K562 (cell line): ENCODE measurements at regions not wholly inside any gene's neighbourhood (a gene's known extent, or its start where the extent isn't known, plus 50 kb on each side); places are given as distances from the start of the nearest gene placed in this dataset.

Experiments
- ATAC-seq: fragments of 200-7000 bp; cut with Tn5 transposase; 3 replicates; pipeline ENCODE4 v1.9.1; 2020; ENCODE audit warnings: moderate library complexity
- BruUV-seq: library from RNA; stranded (reverse); fragments of 400-500 nt; replicated peaks from 2 replicates; lab custom pipeline; 2021; lab: Mats Ljungman, UMichigan
- CTCF ChIA-PET: fragments of 300-600 bp; formaldehyde crosslinking; extraction: SDS; loops from one replicate; lab custom pipeline; 2021; ENCODE audit warnings: low intra/inter-chr PET ratio; lab: Yijun Ruan, JAX
- POLR2A ChIA-PET: fragments of 300-600, 350-650 bp; sonication (Branson Sonifier 250); formaldehyde crosslinking; extraction: SDS; loops from one replicate; lab custom pipeline; 2021; ENCODE audit warnings: antibody characterized with exemption, inconsistent platforms; lab: Yijun Ruan, JAX
- DNase-seq, 4 experiments: peaks; one replicate each; pipeline versions ENCODE4 v3.0.0 to v3.0.0-alpha.2; 2011 to 2018; ENCODE audit warnings: low spot score in 3 of 4, mixed read lengths in 3 of 4; ENCODE audit errors: extremely low read depth in 1 of 4
- FAIRE-seq: peaks from 2 replicates; lab custom pipeline; 2011; peaks lifted over from hg19 to GRCh38; lab: Jason Lieb, UNC
- H2AFZ ChIP-seq: 2 replicates; pipeline ENCODE4 v1.6.0; 2011; ENCODE audit warnings: low read depth, low read length, control low read depth, inconsistent platforms
- H3K27ac ChIP-seq: fragments of 200-600 bp; 3 replicates; pipeline ENCODE4 v1.8.0; 2011; ENCODE audit warnings: low read depth, mild to moderate bottlenecking, control low read depth, inconsistent platforms, low read length, moderate library complexity, mixed read lengths; ENCODE audit errors: extremely low read depth
- H3K27me3 ChIP-seq, 2 experiments: fragments of 300-600 bp in 1 of 2; 2 replicates in 1 of 2; 3 replicates in 1 of 2; pipeline versions ENCODE4 v1.6.0 to v1.8.0; 2011; ENCODE audit warnings: inconsistent platforms in 2 of 2, low read length in 2 of 2, mild to moderate bottlenecking in 1 of 2, mixed read lengths in 1 of 2, moderate library complexity in 1 of 2; ENCODE audit not compliant: control insufficient read depth in 2 of 2, insufficient read depth in 2 of 2
- H3K36me3 ChIP-seq: fragments of 300-600 bp; 3 replicates; pipeline ENCODE4 v1.8.0; 2011; ENCODE audit warnings: mild to moderate bottlenecking, low read length, inconsistent platforms; ENCODE audit not compliant: control insufficient read depth, insufficient read depth
- H3K4me1 ChIP-seq, 2 experiments: fragments of 200-600 bp in 1 of 2; replicated peaks in 1 of 2; 2 replicates in 1 of 2; 3 replicates in 1 of 2; pipeline versions ENCODE4 v1.5.1 to v1.8.0; 2011; ENCODE audit warnings: inconsistent platforms in 2 of 2, low read length in 2 of 2, mild to moderate bottlenecking in 1 of 2, mixed read lengths in 1 of 2, moderate library complexity in 1 of 2; ENCODE audit not compliant: control insufficient read depth in 2 of 2, insufficient read depth in 2 of 2
- H3K4me2 ChIP-seq: 2 replicates; pipeline ENCODE4 v1.6.1; 2011; ENCODE audit warnings: low read length, control low read depth, inconsistent platforms, mixed read lengths; ENCODE audit not compliant: insufficient read depth
- H3K4me3 ChIP-seq: fragments of 200-600 bp; sonication (generic), shearing (Covaris generic); 2 replicates; pipeline ENCODE4 v1.5.1; 2016; ENCODE audit warnings: control low read depth, inconsistent platforms
- H3K79me2 ChIP-seq: fragments of 200-600 bp; 3 replicates; pipeline ENCODE4 v1.8.0; 2011; ENCODE audit warnings: low read length, inconsistent platforms; ENCODE audit not compliant: control insufficient read depth, insufficient read depth
- H3K9ac ChIP-seq, 2 experiments: 2 replicates each; pipeline versions ENCODE4 v1.6.0 to v1.6.1; 2011; ENCODE audit warnings: low read depth in 2 of 2, low read length in 2 of 2, control low read depth in 1 of 2, inconsistent platforms in 1 of 2, mild to moderate bottlenecking in 1 of 2, mixed read lengths in 1 of 2; ENCODE audit not compliant: insufficient read depth in 1 of 2
- H3K9me1 ChIP-seq: one replicate; pipeline ENCODE4 v1.6.0; 2011; ENCODE audit warnings: inconsistent platforms, mild to moderate bottlenecking, low read length, moderate library complexity; ENCODE audit not compliant: control insufficient read depth, insufficient read depth
- H3K9me3 ChIP-seq: replicated peaks from 2 replicates; pipeline ENCODE4 v1.5.1; 2011; ENCODE audit warnings: low read depth, low read length, inconsistent platforms; ENCODE audit not compliant: control insufficient read depth, insufficient read depth
- H4K20me1 ChIP-seq: replicated peaks from 2 replicates; pipeline ENCODE4 v1.6.1; 2011; ENCODE audit warnings: low read length, inconsistent platforms, mixed read lengths; ENCODE audit not compliant: control insufficient read depth, insufficient read depth
- HLTF ChIP-seq: fragments of 450-650 bp; IDR thresholded peaks from 2 replicates; pipeline ENCODE4 v1.6.1; 2016
- MECOM ChIP-seq: fragments of 250-450 bp; sonication (Bioruptor Pico); IDR thresholded peaks from 2 replicates; pipeline ENCODE4 v1.8.0; 2022; ENCODE audit warnings: inconsistent platforms
- MYBL2 ChIP-seq, 2 experiments: fragments of 450-650 bp in 1 of 2; sonication (generic) in 1 of 2; formaldehyde crosslinking in 1 of 2; IDR thresholded peaks; 2 replicates each; pipeline versions ENCODE4 v1.6.1 to v1.8.1; 2017 to 2022; ENCODE audit warnings: borderline replicate concordance in 1 of 2, inconsistent platforms in 1 of 2, low read depth in 1 of 2, mild to moderate bottlenecking in 1 of 2, missing genetic modification reagents in 1 of 2, moderate library complexity in 1 of 2
- RBM34 ChIP-seq: fragments of 200-400 bp; formaldehyde crosslinking; IDR thresholded peaks from 2 replicates; pipeline ENCODE4 v1.6.1; 2018; ENCODE audit warnings: low read length, borderline replicate concordance; ENCODE audit not compliant: insufficient read depth
- SIN3A ChIP-seq, 2 experiments: fragments of 150-350 bp in 1 of 2; IDR thresholded peaks; 2 replicates each; pipeline ENCODE4 v1.6.1; 2011 to 2016; ENCODE audit warnings: borderline replicate concordance in 2 of 2, low read depth in 2 of 2, low read length in 2 of 2, mild to moderate bottlenecking in 2 of 2, moderate library complexity in 2 of 2; ENCODE audit not compliant: control insufficient read depth in 1 of 2
- SLC30A9 ChIP-seq: fragments of 250-450 bp; sonication (Bioruptor Pico); IDR thresholded peaks from 2 replicates; pipeline ENCODE4 v1.8.0; 2022; ENCODE audit warnings: mild to moderate bottlenecking, moderate library complexity
- TEAD1 ChIP-seq, 2 experiments: fragments of 450-650 bp in 1 of 2; sonication (generic) in 1 of 2; formaldehyde crosslinking; IDR thresholded peaks; 2 replicates each; pipeline versions ENCODE4 v1.4.0 to v1.8.0; 2020 to 2022; ENCODE audit warnings: mild to moderate bottlenecking in 2 of 2, missing genetic modification reagents in 1 of 2
- WHSC1 ChIP-seq: IDR thresholded peaks from one replicate; pipeline ENCODE4 v1.6.1; 2012; ENCODE audit warnings: low read length, control low read depth, inconsistent platforms
- ZBTB1 ChIP-seq: sonication (generic); formaldehyde crosslinking; IDR thresholded peaks from 2 replicates; pipeline ENCODE4 v1.8.1; 2023; ENCODE audit warnings: missing genetic modification reagents, low read depth, mild to moderate bottlenecking, borderline replicate concordance
- ZBTB17 ChIP-seq: fragments of 450-650 bp; formaldehyde crosslinking; IDR thresholded peaks from 2 replicates; pipeline ENCODE4 v1.4.0; 2020; ENCODE audit warnings: mild to moderate bottlenecking
- WGBS: fragments of 100-300 bp; shearing (Covaris generic); methylation state at CpG from one replicate; pipeline ENCODE4 v1.1.6; 2016; ENCODE audit warnings: low coverage, mixed read lengths; ENCODE audit not compliant: insufficient coverage; ENCODE audit errors: missing lambda C conversion rate; 5-methylcytosine and 5-hydroxymethylcytosine counted together
- in situ Hi-C: fragments of 300-500 bp; cut with MboI; formaldehyde crosslinking; loops from 4 replicates; pipeline ENCODE4 v1.15.0; 2018; ENCODE audit warnings: inconsistent platforms, mixed read lengths
- intact Hi-C: fragments of 100-400 bp; cut with micrococcal nuclease; formaldehyde crosslinking; loops from 2 replicates; pipeline ENCODE4 v1.14.2; 2022
- TF ChIP-seq, protein P1 (sequence below): sonication (generic); formaldehyde crosslinking; IDR thresholded peaks from 2 replicates; pipeline ENCODE4 v1.8.0; 2022; ENCODE audit warnings: mild to moderate bottlenecking, missing genetic modification reagents

GRCh38 chr2:116098049-116098448, 1655.6 kb downstream of the DPP10 start:
- H3K27ac ChIP-seq = no peak overlapping the region
- no peaks in the 10 kb centered on the region for H4K20me1 ChIP-seq
- H3K9ac ChIP-seq = no peak overlapping the region
- no peaks in the 10 kb centered on the region for H3K79me2 ChIP-seq
- ATAC-seq (no peak), FAIRE-seq (no peak), DNase-seq (no peak)
- no peaks in the 10 kb centered on the region for H3K4me1 ChIP-seq
- H2AFZ ChIP-seq = no peak overlapping the region
- intact Hi-C loops = no loop called here
- in situ Hi-C loops = no loop called here
- CTCF ChIA-PET = no interaction called here
- H3K27me3 ChIP-seq = no peaks in the 10 kb centered on the region
- POLR2A ChIA-PET = no interaction called here
- H3K9me1 ChIP-seq = no peaks in the 10 kb centered on the region
- WGBS = 0% methylated on average over 5 of the region's 5 CpGs
- no peaks in the 10 kb centered on the region for H3K36me3 ChIP-seq
- H3K4me3 ChIP-seq = no peak overlapping the region
- no TSS peak for BruUV-seq
- TF ChIP-seq, protein P1, sequence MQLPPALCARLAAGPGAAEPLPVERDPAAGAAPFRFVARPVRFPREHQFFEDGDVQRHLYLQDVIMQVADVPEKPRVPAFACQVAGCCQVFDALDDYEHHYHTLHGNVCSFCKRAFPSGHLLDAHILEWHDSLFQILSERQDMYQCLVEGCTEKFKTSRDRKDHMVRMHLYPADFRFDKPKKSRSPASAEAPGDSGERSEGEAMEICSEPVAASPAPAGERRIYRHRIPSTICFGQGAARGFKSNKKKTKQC = no peak
- TF ChIP-seq TEAD1 (CRISPR knock-in tag; IDR thresholded peaks at IDR 0.05) (no peak), SLC30A9 (CRISPR knock-in tag) (no peak), RBM34 (no peak), ZBTB17 (no peak), ZBTB1 (CRISPR knock-in tag) (no peak), MYBL2 (IDR thresholded peaks at IDR 0.05; ENCODE audit: low read depth) (no peak), MYBL2 (CRISPR knock-in tag; IDR thresholded peaks at IDR 0.05; ENCODE audit: borderline replicate concordance) (no peak), MECOM (no peak), WHSC1 (no peak), HLTF (no peak), SIN3A (IDR thresholded peaks at IDR 0.05; ENCODE audit: borderline replicate concordance in 2 of 2, control insufficient read depth in 1 of 2, low read depth in 2 of 2, low read length in 2 of 2) (no peak)
- no peaks in the 10 kb centered on the region; the same call in 1 of the 2 replicates for H3K9me3 ChIP-seq
- H3K4me2 ChIP-seq = no peak overlapping the region
